ENCODE measurements at regions not wholly inside any gene's neighbourhood (a gene's known extent, or its start where the extent isn't known, plus 50 kb on each side); places are given as distances from the start of the nearest gene placed in this dataset.

GRCh38 chr9:22898591-22898990, 452.0 kb downstream of the DMRTA1 start:
- no TSS peak for BruUV-seq (replicated peaks)

More at GRCh38 chr9:22898591-22898990, 452.0 kb downstream of the DMRTA1 start:
- no peak overlapping the region for H2BK20ac ChIP-seq (ENCODE audit: low read depth, low read length)
- dilution Hi-C loops (cut with HindIII; ENCODE audit: low sequenced_read_pairs, unreplicated experiment) (no loop called here), intact Hi-C loops (cut with micrococcal nuclease) (no loop called here), in situ Hi-C loops (cut with MboI; ENCODE audit: low sequenced_read_pairs) (no loop called here)
- H2BK5ac ChIP-seq (ENCODE audit: low read depth, low read length, poor library complexity, severe bottlenecking): no peak overlapping the region
- no peak overlapping the region for H2BK15ac ChIP-seq (ENCODE audit: low read depth, low read length)
- H3K4ac ChIP-seq (ENCODE audit: low read depth, low read length): no peak overlapping the region
- H3K9me1 ChIP-seq (ENCODE audit: insufficient read depth, low read length): no peaks in the 10 kb centered on the region
- H4K91ac ChIP-seq (ENCODE audit: insufficient read depth, low read depth, low read length): no peak overlapping the region
- ATAC-seq (ENCODE audit: low read depth) (no peak), DNase-seq (no peak)
- H3K4me1 ChIP-seq (ENCODE audit: control insufficient read depth, insufficient read depth, low read length): no peaks in the 10 kb centered on the region
- H2AK9ac ChIP-seq (replicated peaks; ENCODE audit: low read depth, low read length, poor library complexity): no peak overlapping the region
- H4K5ac ChIP-seq (ENCODE audit: low read depth, low read length): no peak overlapping the region
- H3K18ac ChIP-seq (ENCODE audit: low read depth, low read length): no peak overlapping the region
- CTCF ChIA-PET: no interaction called here
- no peak overlapping the region for H2AK5ac ChIP-seq (ENCODE audit: low read depth, low read length)
- H3K79me1 ChIP-seq (ENCODE audit: low read depth in 1 of 2, low read length in 2 of 2): no peaks in the 10 kb centered on the region
- H3K14ac ChIP-seq (replicated peaks; ENCODE audit: low read depth, low read length): no peak overlapping the region
- no peak overlapping the region for H3K4me2 ChIP-seq (ENCODE audit: low read depth, low read length)
- no CpG with 5 or more reads among the region's 4 CpGs for WGBS, 2 experiments (ENCODE audit: extremely low coverage in 2 of 2, insufficient read length in 1 of 2)
- no peak overlapping the region for H3K27ac ChIP-seq (ENCODE audit: insufficient read depth, low read length)
- POLR2A ChIA-PET (ENCODE audit: unreplicated experiment): no interaction called here
- H3K9ac ChIP-seq (ENCODE audit: low read depth, low read length): no peak overlapping the region
- no peaks in the 10 kb centered on the region for H3K27me3 ChIP-seq (ENCODE audit: control insufficient read depth, insufficient read depth, low read length)
- no peak overlapping the region for H4K8ac ChIP-seq (ENCODE audit: low read depth in 2 of 2, low read length in 2 of 2)
- TF ChIP-seq, protein P1, sequence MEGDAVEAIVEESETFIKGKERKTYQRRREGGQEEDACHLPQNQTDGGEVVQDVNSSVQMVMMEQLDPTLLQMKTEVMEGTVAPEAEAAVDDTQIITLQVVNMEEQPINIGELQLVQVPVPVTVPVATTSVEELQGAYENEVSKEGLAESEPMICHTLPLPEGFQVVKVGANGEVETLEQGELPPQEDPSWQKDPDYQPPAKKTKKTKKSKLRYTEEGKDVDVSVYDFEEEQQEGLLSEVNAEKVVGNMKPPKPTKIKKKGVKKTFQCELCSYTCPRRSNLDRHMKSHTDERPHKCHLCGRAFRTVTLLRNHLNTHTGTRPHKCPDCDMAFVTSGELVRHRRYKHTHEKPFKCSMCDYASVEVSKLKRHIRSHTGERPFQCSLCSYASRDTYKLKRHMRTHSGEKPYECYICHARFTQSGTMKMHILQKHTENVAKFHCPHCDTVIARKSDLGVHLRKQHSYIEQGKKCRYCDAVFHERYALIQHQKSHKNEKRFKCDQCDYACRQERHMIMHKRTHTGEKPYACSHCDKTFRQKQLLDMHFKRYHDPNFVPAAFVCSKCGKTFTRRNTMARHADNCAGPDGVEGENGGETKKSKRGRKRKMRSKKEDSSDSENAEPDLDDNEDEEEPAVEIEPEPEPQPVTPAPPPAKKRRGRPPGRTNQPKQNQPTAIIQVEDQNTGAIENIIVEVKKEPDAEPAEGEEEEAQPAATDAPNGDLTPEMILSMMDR (conservative IDR thresholded peaks at IDR 0.05; ENCODE audit: low read depth, low read length): no peak
- H3K4me3 ChIP-seq (ENCODE audit: insufficient read depth, low read depth, low read length): no peak overlapping the region
- H3K56ac ChIP-seq (ENCODE audit: extremely low read depth, insufficient read depth, low read length): no peak overlapping the region
- no peaks in the 10 kb centered on the region for H3K36me3 ChIP-seq (ENCODE audit: control insufficient read depth, insufficient read depth, low read length)
- H4K20me1 ChIP-seq (ENCODE audit: insufficient read depth, low read length): no peaks in the 10 kb centered on the region
- H2BK120ac ChIP-seq (ENCODE audit: low read depth, low read length): no peak overlapping the region
- no peak overlapping the region for H3K23ac ChIP-seq (ENCODE audit: low read depth, low read length)
- no peak overlapping the region for H2AFZ ChIP-seq (replicated peaks; ENCODE audit: low read length, poor library complexity)
- H3K9me3 ChIP-seq (ENCODE audit: control insufficient read depth, insufficient read depth, low read length): no peaks in the 10 kb centered on the region

Data from IMR-90 (cell line).